VCaP (cell line): ENCODE measurements at regions not wholly inside any gene's neighbourhood (a gene's known extent, or its start where the extent isn't known, plus 50 kb on each side); places are given as distances from the start of the nearest gene placed in this dataset.

Experiments used
- H3K27ac ChIP-seq: fragments of 450-650 bp; 2 replicates; pipeline ENCODE4 v1.5.1; 2017
- CTCF ChIP-seq: fragments of 450-650 bp; conservative IDR thresholded peaks from 2 replicates; pipeline ENCODE4 v1.5.1; 2017; ENCODE audit warnings: mild to moderate bottlenecking, moderate library complexity

GRCh38 chr20:59391975-59392374 is 91.6 kb downstream of the EDN3 start:
- H3K27ac ChIP-seq: no peak overlapping the region

GRCh38 chr20:59392736-59393135 is 92.3 kb downstream of the EDN3 start:
- no peak overlapping the region for H3K27ac ChIP-seq
- no peak for TF ChIP-seq CTCF

More at GRCh38 chr20:59391975-59392374, 91.6 kb downstream of the EDN3 start:
- TF ChIP-seq CTCF: no peak

- TF ChIP-seq CTCF: no peak
- H3K27ac ChIP-seq: no peak overlapping the region
Observed at GRCh38 chr20:59393142-59393541, 92.7 kb downstream of the EDN3 start.

- TF ChIP-seq CTCF: no peak
- no peak overlapping the region for H3K27ac ChIP-seq
Observed at GRCh38 chr20:59395729-59396128, 95.3 kb downstream of the EDN3 start.

GRCh38 chr20:59398537-59399205 is 98.3 kb downstream of the EDN3 start:
- H3K27ac ChIP-seq: peak overlapping the region; percentile 56

GRCh38 chr20:59399426-59400099 is 99.2 kb downstream of the EDN3 start:
- TF ChIP-seq CTCF: no peak
- peak overlapping the region; percentile 56 for H3K27ac ChIP-seq

More at GRCh38 chr20:59398537-59399205, 98.3 kb downstream of the EDN3 start:
- no peak for TF ChIP-seq CTCF

- no peak overlapping the region for H3K27ac ChIP-seq
- TF ChIP-seq CTCF: no peak
Observed at GRCh38 chr20:59400708-59401107, 100.3 kb downstream of the EDN3 start.
